ENCODE measurements at regions not wholly inside any gene's neighbourhood (a gene's known extent, or its start where the extent isn't known, plus 50 kb on each side); places are given as distances from the start of the nearest gene placed in this dataset.

DNA sequence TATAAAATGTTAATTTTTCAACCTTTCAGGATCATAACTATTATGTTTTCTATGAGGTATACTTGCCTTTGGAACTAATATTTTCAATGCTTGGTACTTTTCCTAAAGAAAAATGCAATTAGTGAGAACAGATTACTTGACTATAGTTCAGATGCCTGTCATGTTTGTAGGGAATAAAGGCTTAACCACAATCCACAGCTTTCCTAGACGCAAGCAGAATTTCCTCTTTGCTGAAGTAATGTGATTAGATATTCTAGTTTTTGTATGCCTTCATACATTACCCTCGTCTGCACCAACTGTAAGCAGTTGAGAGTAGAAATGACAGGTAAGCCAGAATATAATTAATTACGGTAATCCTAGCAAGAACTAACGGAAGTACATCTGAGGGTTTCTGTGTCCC is 581.4 kb upstream of the MMS22L start:
- no peak for TF ChIP-seq CTCF (IDR thresholded peaks at IDR 0.05; ENCODE audit: insufficient read depth, low read depth, low read length)
- TF ChIP-seq EZH2 (IDR thresholded peaks at IDR 0.05; ENCODE audit: insufficient read depth, low read length) = no peak
